PC-9 (cell line): ENCODE measurements at regions not wholly inside any gene's neighbourhood (a gene's known extent, or its start where the extent isn't known, plus 50 kb on each side); places are given as distances from the start of the nearest gene placed in this dataset.

ENCODE experiments used
- CTCF ChIP-seq: fragments of 200-600 bp; sonication (generic); conservative IDR thresholded peaks from 2 replicates; pipeline ENCODE4 v1.6.1; 2017; ENCODE audit warnings: mixed run types, antibody characterized with exemption, mild to moderate bottlenecking, moderate library complexity
- EZH2 ChIP-seq: fragments of 200-600 bp; sonication (generic); IDR thresholded peaks from 2 replicates; pipeline ENCODE4 v1.8.0; 2017; ENCODE audit warnings: antibody characterized with exemption, low read depth

GRCh38 chr6:81086991-81087390 lies 665.5 kb downstream of the TENT5A start:
- TF ChIP-seq CTCF (no peak), EZH2 (no peak)
